ENCODE measurements at regions not wholly inside any gene's neighbourhood (a gene's known extent, or its start where the extent isn't known, plus 50 kb on each side); places are given as distances from the start of the nearest gene placed in this dataset.
"Not testable (repeated sequence)": the region's sequence is repeated elsewhere in the genome, so short reads cannot be mapped to it uniquely, and the experiment has no call there.

DNA sequence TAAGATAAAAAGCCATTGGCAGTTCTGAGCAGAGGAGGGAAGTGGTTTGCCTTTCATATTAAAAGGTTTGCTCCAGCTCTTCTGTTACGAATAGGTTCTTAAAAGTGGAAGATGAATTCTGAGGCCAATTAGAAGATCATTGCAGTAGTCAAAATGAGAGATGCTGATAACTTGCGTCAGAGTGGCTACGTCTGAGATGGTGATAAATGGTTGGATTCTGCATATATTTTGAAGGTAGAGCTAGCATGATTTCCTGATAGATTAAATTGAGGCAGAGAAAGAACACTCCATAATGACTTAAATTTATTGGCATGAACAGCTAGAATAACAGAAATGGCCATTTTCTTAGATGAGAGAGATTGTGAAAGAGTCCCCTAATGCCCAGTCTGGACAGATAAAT, 652.6 kb downstream of the DACH1 start:
- DNase-seq (ENCODE audit: low spot score) = no peak

- DNase-seq (ENCODE audit: low spot score) = no peak
These were observed 653.7 kb downstream of the DACH1 start for GRCh38 chr13:71213252-71213821.

GRCh38 chr13:71210861-71211260, 656.1 kb downstream of the DACH1 start:
- DNase-seq (ENCODE audit: low spot score) = no peak

GRCh38 chr13:71209217-71209616, 657.8 kb downstream of the DACH1 start:
- no peak for DNase-seq (ENCODE audit: low spot score)

DNA sequence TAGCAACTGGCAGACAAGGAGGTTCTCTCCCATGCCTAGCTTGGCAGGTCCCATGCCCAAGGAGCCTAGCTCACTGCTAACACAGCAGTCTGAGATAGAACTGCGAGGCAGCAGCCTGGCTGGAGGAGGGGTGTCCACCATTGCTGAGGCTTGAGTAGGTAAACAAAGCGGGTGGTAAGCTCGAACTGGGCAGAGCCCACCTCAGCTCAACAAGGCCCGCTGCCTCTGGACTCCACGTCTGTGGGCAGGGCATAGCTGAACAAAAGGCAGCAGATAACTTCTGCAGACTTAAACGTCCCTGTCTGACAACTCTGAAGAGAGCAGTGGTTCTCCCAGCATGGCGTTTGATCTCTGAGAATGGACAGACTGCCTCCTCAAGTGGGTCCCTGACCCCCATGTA, 682.4 kb downstream of the DACH1 start:
- not testable (repeated sequence) for DNase-seq (ENCODE audit: low spot score)

GRCh38 chr13:71183352-71183751, 683.7 kb downstream of the DACH1 start:
- DNase-seq (ENCODE audit: low spot score) = not testable (repeated sequence)

GRCh38 chr13:71171740-71172139, 695.3 kb downstream of the DACH1 start:
- DNase-seq (ENCODE audit: low spot score) = no peak

GRCh38 chr13:71169180-71169579, 697.8 kb downstream of the DACH1 start:
- DNase-seq (ENCODE audit: low spot score) = no peak

DNA sequence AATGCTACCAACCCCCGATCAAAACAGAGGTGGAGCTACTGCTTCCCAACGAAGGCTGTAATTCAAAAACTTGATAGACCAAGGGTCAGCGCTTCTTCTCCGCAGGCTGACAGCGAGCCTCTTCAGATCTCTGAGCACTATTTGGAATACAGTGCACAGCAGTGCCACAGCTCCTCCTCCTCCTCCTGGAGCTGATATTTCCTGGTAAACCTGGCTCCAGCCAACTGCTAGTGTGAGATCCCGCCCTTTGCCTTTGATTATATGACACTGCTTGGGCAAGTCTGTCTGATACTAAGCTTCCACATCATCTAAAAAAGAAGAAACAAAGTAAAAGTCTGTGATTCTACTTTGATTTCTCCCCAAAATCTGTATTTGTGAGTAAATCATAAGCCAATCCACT, 710.5 kb downstream of the DACH1 start:
- DNase-seq (ENCODE audit: low spot score) = no peak

DNA sequence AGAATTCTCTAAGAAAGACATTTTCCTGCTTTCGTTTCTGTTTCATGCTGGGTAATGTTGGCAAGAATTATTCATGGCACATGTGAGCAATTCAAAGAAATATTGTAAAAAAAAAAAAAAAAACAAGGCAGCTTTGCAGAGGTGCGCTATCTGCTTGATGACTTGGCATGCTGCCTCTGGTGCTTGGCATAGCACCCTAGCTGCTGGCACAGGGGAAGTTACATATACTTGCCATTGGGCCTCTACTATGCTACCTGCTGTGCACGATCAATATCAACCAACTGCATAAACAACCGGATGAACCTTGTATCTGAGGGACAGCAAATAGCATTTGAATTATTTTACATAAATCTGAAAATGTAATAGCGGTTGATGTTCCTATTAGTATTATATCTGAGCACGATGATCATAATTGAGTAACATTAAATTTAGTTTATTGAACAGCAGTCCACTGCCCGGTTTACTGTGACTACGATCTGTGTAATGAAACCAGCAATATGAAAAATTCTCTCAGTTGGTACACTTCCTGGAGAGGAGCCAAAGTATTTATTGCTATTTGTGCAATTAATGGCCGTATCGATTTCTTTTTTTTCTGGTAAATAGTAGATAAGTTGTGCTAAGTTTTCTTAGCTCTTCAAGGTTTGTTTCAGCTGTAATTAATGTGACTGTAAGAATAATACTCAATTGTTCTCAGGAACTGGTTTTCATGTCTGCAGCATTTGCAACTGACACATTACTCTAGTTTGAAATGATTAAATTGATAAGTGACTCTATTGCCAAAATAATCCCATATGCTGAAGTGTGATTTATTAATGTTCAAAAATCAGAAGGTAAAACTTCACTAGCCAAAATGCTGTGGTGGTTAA, 717.3 kb downstream of the DACH1 start:
- DNase-seq (ENCODE audit: low spot score) = no peak

- no peak for DNase-seq (ENCODE audit: low spot score)
These were observed 718.0 kb downstream of the DACH1 start for GRCh38 chr13:71149046-71149445.

DNA sequence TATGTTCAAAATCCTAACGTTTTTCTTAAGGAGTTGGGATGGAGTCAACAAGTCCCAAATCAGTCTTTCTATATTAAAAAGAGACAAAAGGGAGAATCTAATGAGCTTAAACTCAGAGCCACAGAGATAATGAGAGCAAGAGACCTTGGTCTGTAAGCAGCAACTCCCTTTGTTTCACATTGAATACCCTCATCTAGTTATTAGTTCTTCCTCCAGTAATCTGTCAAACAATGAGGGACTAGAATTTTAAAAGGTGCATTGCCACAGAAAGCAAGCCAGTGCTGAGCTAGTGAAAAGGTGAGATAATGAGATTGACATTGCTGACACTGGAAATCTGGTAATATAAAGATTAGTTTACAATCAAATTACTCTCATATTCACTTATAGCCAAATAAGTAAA, 718.6 kb downstream of the DACH1 start:
- no peak for DNase-seq (ENCODE audit: low spot score)

DNA sequence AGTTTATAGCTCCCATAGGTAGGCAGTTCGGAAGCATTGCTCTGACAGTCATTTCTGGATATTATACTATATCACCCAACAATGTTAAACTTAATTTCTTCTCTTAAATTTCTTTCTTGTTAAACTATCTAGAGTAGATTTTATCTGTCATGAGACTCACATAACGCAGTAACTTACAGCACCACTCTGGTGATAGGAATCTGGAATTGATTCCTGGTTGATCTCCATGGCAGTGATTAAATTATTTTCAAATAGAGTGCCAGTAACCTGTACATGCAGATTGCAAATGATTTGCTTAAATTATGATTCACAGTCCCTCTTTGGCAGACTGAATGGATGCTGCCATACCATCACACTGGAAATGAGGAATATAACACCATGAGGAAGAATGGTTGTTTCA, 722.1 kb downstream of the DACH1 start:
- DNase-seq (ENCODE audit: low spot score) = no peak

GRCh38 chr13:71137101-71137500, 729.9 kb downstream of the DACH1 start:
- no peak for DNase-seq (ENCODE audit: low spot score)

DNA sequence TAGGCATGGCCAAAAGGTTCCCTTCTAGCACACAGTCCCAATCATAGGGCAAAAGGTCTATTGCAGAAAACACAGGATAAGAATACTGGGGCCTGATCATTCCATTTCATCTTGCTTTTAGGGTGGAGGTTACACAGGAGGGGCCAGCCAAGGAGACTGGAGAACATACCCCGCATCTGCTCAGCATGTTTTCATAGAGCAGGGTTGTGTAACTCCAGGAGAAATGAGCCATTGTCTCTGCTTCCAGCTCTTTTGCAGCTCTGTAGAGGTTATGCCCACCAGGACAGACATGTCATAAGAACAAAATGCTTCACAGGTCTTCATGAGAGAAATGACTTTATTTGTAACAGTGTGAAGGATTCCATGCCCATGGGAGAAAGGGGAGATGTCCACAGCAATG, 742.8 kb downstream of the DACH1 start:
- DNase-seq (ENCODE audit: low spot score) = no peak

GRCh38 chr13:71118779-71119364, 748.1 kb downstream of the DACH1 start:
- DNase-seq (ENCODE audit: low spot score) = no peak

GRCh38 chr13:71117920-71118319, 749.1 kb downstream of the DACH1 start:
- no peak for DNase-seq (ENCODE audit: low spot score)

DNA sequence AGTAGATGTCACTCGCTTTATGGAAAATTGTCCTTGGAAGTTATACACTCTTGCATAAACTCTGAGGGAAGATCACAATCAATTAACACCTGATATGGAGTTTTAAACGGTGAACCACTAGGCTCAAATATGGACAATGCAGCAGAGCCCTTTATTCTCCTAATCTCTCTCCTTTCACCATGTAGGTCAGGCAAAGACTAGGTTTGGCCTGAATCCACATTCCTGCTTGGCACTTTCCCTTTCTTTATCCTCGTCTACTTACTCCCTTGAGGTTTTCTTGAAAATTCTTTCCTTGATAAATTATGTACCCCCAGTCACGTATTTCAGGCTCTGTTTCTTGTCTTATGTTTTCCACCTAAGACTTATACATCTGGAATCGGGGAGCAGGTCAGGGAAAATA, 751.7 kb downstream of the DACH1 start:
- DNase-seq (ENCODE audit: low spot score) = no peak

GRCh38 chr13:71096421-71096820, 770.6 kb downstream of the DACH1 start:
- no peak for DNase-seq (ENCODE audit: low spot score)

GRCh38 chr13:71090990-71091389, 776.0 kb downstream of the DACH1 start:
- DNase-seq (ENCODE audit: low spot score) = no peak

DNA sequence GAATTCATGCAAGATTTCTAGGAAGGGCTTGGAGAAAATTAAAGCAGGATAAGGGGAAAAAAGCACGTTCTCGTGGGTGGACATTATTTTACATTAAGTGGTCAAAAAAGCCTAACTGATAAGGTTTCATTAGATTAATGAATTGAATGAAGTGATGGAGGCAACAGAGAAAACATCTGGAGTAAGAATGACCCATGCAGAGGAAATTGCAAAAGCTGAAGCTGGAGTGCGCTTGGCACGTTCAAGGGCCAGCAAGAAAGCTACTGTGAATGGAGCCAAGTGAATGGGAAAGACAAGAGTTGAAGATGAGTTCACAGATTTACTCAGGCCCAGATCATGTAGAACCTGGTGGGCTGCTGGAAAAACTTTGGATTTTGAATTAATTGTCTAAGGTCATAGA, 777.9 kb downstream of the DACH1 start:
- DNase-seq (ENCODE audit: low spot score) = no peak

DNA sequence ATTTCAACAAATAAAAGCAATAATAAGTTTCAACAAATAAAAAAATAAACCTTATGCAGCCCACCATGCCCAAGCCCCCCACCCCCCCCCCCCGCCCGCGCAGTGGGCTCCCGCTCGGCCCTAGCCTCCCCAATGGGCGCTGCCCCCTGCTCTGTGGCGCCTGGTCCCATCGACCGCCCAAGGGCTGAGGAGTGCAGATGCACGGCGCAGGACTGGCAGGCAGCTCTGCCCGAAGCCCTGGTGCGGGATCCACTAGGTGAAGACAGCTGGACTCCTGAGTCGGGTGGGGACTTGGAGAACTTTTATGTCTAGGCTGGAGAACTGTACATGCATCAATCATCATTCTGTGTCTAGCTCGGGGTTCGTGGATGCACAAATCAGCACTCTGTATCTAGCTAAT, 779.6 kb downstream of the DACH1 start:
- no peak for DNase-seq (ENCODE audit: low spot score)

DNA sequence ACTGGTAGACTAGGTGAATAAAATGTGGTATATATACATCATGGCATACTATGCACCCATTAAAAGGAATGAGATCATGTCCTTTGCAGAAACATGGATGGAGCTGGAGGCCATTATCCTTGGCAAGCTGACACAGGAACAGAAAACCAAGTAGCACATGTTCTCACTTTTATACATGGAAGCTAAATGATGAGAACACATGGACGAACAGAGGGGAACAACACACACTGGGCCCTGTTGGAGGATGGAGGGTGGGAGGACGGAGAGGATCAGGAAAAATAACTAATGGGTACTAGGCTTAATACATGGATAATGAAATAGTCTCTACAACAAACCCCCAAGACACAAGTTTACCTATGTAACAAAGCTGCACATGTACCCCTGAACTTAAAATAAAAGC, 780.0 kb downstream of the DACH1 start:
- no peak for DNase-seq (ENCODE audit: low spot score)

Data from CD4-positive, alpha-beta T cell treated with Interleukin-6 at 100 ng/mL for 8 hours (primary cell).